ENCODE measurements at regions not wholly inside any gene's neighbourhood (a gene's known extent, or its start where the extent isn't known, plus 50 kb on each side); places are given as distances from the start of the nearest gene placed in this dataset.

DNA sequence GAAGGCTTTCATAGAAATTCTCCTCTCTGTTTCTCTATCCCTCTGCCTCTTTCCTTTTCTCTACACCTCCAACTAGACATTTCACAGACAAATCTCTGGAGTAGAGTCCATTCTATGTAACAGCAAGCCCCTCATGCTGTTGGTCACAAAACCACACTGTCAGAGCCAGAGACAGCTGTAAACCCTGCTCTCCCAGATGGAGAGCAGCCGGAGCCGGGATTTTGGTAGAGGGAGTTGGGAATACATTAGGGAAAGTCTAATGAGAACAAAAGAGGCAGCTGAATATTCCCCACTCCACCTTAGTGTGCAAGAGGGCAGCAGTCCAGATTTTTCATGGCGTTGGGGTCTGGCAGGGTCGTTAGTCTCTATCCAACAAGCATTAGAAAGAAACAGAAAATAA is 68.3 kb upstream of the EDN1 start:
- no peak for DNase-seq

DNA sequence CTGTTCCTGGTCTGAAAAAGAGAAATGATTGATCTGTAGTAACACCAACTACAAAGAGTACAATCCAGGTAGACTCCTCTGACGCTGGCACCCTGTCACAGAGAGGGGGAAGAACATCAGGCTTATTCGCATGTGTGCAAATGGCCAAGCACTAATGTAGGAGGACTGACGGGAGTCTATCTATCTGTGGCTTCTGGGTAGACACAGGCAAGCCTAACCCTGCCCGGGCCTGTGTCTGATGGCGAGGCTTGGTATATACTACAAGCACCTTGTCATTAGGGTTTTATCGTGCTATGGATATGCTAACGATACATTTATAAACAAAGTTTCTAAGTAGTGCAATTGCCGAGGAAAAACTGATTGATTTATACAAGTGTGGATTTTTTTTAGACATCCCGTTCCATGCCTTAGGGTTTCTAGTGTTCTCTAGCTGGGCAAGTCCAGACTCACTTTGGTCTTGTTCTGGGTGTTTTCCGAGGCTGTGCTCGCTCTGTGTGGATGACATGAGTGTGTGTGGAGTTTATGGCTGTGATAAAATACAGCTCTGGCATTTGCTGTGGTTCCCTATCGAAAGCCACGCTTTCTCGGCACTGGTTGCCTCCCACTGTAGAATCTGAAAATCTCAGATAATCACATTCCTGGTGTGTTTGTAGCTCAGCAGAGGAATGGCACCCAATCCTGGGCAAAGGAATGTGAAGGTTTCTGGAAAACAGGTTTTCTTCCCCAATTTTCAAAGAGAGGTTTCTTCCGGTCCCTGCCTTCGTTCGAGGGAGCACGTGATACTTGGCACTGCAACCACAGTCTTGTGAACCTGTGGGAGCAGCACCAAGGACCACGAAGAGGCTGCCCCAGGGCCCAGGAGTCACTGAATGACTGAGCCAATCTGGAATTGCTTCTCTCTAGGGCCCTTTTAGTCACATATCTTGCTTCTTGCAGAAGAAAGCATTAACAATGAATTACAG is 67.5 kb upstream of the EDN1 start:
- no peak for DNase-seq

DNA sequence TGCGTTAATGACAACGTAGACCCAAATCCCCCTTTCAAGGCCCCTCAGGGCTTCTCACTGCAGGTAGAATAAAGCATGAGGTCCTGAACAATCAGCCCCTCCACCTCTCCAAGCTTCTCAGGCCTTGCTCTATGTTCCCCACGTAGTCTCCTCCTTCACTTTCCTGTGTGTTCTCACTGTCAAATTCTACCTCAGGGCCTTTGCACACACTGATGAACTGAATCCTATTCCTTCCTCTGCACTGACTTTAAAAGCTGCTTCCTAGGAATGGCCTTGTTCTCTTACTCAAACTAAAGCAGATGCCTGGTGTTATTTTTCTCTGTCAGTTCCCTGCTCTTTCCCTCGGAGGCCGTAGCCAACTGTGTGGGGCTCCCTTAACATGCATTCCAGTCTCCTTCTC is 66.8 kb upstream of the EDN1 start:
- no peak for DNase-seq

DNA sequence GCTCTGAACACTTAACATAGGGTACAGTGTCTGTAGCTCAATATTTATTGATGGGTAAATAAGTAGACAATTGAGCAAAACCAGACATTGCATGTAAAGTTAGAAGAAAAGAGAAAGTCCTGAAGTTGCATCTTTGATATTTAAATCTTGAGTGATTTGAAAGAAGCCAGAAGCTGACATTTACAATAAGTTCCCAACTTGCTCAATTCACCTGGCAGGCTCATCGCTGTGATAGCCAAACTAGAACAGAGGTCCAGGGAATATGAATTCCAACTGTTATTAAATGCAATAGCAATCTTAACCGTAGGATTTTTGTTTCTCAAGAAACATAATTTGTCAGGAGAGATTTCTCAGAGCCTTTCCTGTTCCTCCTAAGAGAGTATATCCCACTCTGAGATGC is 65.9 kb upstream of the EDN1 start:
- DNase-seq: no peak

DNA sequence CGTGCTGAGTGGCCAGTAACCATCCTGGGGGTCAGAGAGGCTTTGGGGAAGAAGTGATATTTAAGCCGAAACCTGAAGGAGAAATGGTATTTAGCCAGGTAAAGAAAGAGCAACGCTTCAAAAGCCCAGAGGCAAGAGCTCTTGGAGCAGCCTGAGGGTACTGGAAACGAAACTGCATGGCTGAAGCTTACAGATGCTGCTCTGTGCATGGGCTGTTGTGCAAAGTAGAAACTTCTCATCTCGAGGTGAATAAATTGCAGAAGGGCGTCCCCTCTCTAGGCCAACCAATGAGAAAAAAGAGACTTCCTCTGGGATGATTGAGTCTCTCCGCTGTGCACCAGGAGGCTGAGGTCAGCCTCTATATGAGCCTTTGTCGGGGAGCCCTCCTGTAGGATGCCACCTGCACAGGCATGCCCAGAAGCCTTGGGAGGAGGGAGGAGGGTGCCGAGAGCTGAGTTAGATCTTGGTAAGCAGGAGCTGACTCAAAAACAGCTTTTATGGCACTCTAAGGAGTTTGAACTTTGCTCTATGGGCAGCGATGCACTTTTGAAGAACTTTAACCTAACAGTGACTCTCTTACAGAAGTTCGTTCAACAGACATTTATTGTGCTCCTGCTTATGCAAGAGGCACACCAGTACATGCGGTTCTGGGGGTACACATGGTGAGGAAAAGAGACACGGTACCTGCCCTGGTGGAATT is 61.6 kb upstream of the EDN1 start:
- no peak for DNase-seq

DNA sequence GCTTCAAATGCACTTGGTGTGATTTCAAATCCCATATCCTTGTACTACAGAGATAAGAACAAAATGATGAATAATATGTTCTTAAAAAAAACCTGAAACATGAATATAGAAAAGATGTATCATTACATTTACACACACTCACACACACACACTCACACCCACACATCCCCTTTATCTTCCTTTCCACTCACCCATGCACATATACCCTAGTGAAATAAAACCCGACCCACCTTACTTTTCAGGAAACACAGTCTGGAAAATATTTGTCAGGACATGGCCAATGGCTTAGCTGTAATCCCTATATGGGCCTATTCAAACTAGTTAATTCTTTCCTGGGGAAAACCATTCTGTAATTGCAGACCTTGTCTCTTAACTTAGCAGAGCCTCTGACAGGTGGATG is 60.8 kb upstream of the EDN1 start:
- no peak for DNase-seq

DNA sequence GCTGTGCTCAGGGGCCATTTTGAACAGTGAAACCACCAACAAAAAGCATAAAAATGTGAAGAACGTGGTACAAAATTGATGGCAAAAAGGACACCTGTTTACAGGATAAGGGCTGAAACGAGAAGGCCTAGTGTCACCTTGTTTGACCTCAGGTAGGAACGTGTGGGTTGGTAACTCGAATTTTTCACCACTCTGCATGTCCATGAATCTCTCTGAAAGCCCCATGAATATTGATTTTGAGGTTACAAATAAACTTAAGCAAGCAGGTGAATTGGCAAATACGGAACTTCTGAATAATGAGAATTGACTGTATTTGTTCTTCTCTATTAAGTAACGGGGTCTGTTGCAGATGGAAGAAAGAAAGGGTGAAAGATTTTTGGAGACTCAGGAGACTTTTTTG is 59.6 kb upstream of the EDN1 start:
- DNase-seq: no peak

DNA sequence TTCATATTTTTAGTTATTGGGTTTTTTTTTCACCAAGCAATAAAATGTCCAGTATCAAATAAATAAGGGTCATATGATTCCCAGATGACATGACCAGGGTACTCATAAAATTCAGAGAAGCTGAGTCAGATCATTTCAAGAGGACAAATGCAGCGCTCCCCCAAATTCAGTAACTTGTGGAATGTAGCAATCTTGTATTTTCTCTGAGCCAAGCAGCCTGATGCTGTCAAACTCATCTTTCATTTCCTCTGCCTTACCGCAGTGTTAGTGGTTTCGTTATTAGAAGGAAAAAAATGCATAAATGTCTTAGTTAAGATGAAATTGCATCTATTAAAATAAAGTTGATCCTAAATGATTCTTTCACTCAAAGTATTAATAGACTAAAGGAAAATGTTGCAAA is 57.8 kb upstream of the EDN1 start:
- DNase-seq: no peak

DNA sequence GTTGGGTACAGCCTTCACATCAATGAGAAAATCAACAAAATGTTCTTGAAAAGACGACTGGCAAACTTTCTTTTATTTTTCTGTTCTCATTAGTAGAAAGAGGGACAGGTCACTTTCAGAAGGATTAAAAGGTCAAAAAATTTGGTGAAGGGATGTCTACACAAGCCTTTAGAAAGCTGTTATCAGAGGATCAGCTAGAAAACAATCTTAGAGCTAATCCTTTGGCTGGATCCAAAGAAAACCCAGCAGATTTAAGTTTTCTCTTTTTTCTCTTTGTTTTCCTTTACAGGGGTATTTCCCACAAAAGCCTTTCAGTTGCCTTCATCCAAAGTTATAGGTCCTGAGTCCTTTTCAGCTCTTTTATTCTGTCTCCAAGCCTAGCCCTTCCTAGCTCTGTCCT is 57.3 kb upstream of the EDN1 start:
- no peak for DNase-seq

DNA sequence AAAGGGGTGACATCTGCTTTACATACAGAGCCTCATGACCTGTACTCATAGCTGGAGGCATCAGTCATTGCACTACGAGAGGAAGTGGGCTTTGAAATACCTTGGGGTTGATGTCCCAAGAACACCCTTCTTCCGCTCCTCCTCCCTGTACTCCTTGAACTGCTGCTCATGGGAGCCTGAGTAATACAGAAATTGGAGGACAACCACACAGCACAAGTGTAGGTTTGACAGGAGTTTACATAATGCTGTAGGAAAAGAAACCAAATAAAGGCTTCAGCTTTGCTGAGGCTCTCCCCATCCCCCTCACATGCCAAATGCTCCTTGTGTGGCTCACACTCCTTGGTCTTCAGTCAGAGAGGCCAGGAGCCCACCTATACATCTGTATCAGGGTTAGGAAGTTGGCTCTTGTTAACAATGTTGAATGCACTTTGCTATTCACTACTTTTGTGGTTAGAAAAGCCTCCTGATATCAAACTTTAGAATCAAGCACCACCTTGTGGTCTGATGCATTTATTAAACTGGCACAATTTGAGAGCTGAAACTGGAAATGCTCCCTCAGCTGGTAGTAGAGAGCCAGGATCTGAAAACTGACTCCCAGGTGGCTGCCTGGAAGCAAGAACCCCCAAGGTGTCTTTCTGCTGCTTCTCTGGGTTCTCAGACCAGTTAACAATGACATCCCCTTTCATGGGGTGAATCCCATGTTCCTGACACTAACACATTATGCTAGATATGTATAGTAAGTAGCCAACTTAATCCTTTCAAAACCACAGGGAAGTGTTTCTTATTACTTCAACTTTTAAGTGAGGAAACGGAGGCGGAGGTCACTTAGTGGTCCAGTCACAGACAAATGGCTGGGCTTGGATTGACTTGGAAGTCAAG is 56.2 kb upstream of the EDN1 start:
- peak; percentile 55 to 79 for DNase-seq

DNA sequence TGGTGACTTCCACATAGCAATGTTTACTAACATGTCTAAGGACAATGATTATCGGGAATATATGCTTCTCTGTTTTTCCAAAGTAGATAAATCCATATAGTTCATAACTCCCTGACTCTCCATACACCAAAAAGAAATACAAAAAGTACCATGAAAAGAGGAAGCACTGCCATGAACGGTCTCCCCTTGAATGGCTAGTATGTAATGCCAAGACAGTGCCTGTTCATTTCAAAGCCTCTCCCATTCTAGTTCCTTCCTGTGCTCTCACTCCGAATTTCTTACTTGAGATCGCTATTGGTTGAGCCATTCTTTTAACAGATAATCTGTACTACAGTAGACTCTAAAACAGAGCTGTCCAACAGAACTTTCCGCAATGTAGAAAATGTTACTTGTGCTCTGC is 54.8 kb upstream of the EDN1 start:
- no peak for DNase-seq

DNA sequence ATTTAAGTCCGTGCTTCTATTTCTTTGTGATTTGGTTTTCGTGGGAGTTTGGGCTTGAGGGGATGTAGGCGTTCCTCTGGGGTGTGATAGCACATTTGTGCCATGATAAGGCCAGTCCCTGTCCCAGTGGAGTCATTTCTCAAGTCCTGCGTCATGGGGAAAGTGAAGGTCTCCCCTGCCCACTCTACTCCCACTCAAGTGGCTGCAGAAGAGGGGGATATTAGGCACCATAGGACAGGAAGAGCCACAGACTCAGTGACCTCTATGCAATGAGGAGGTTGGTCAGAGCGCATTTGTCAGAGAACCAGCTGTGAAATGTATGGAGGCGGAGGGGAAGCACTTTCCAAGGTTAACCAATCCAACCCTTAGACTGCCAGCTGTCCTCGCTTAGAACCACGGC is 51.9 kb upstream of the EDN1 start:
- no peak for DNase-seq

Measured in NCI-H526 (cell line).